ENCODE measurements at regions not wholly inside any gene's neighbourhood (a gene's known extent, or its start where the extent isn't known, plus 50 kb on each side); places are given as distances from the start of the nearest gene placed in this dataset.
"Not testable (repeated sequence)": the region's sequence is repeated elsewhere in the genome, so short reads cannot be mapped to it uniquely, and the experiment has no call there.

- no peak for DNase-seq
- no peak overlapping the region for H3K4me3 ChIP-seq
- no peaks in the 10 kb centered on the region for H3K36me3 ChIP-seq
- 64 to 74% methylated on average over 5 of the region's 5 CpGs for WGBS, 2 donors
- no peaks in the 10 kb centered on the region for H3K9me3 ChIP-seq
- no peaks in the 10 kb centered on the region for H3K4me1 ChIP-seq
- H3K27ac ChIP-seq, result no peak overlapping the region
- peaks cover 0 to 6% (median 0%) of the 10 kb centered on the region in 4 donors for H3K27me3 ChIP-seq
- intact Hi-C loops (cut with DNase I), result no loop called here
- TF ChIP-seq POLR2A (IDR thresholded peaks at IDR 0.05), result no peak
These were observed 91.3 kb downstream of the MFAP3L start for GRCh38 chr4:169934794-169935429.

- Histone ChIP-seq H3K27me3 (peaks cover 0 to 6% (median 0%) of the 10 kb centered on the region in 4 donors), H3K4me3 (no peak overlapping the region), H3K4me1 (no peaks in the 10 kb centered on the region), H3K9me3 (no peaks in the 10 kb centered on the region), H3K27ac (no peak overlapping the region), H3K36me3 (no peaks in the 10 kb centered on the region)
- no peak for DNase-seq
- intact Hi-C loops (cut with DNase I), result no loop called here
- TF ChIP-seq CTCF (IDR thresholded peaks at IDR 0.05) (no peak), POLR2A (IDR thresholded peaks at IDR 0.05) (no peak)
- 60 to 72% methylated on average over 3 of the region's 3 CpGs for WGBS, 2 donors
These were observed 92.7 kb downstream of the MFAP3L start for GRCh38 chr4:169933531-169933930.

- H3K27me3 ChIP-seq, result peaks cover 0 to 14% (median 0%) of the 10 kb centered on the region in 4 donors
- 69 to 75% methylated on average over 3 of the region's 3 CpGs for WGBS, 2 donors
- no peak overlapping the region for H3K27ac ChIP-seq
- H3K4me1 ChIP-seq, result no peaks in the 10 kb centered on the region
- TF ChIP-seq CTCF (IDR thresholded peaks at IDR 0.05), result no peak
- TF ChIP-seq POLR2A (IDR thresholded peaks at IDR 0.05), result no peak
- no peak for DNase-seq
- intact Hi-C loops (cut with DNase I), result no loop called here
- no peak overlapping the region for H3K4me3 ChIP-seq
- H3K36me3 ChIP-seq, result no peaks in the 10 kb centered on the region
- no peaks in the 10 kb centered on the region for H3K9me3 ChIP-seq
These were observed 94.2 kb downstream of the MFAP3L start for GRCh38 chr4:169931964-169932363.

GRCh38 chr4:169930755-169931154, 95.4 kb downstream of the MFAP3L start:
- intact Hi-C loops (cut with DNase I), result not testable (repeated sequence)
- H3K27me3 ChIP-seq, result peaks cover 0 to 18% (median 0%) of the 10 kb centered on the region in 4 donors
- WGBS, 2 donors, result 50 to 75% methylated on average over 1 of the region's 1 CpG

GRCh38 chr4:169927280-169927679, 98.9 kb downstream of the MFAP3L start:
- Histone ChIP-seq H3K27me3 (peaks cover 0 to 19% (median 0%) of the 10 kb centered on the region in 4 donors), H3K9me3 (no peaks in the 10 kb centered on the region), H3K27ac (no peak overlapping the region), H3K4me1 (no peaks in the 10 kb centered on the region), H3K36me3 (no peaks in the 10 kb centered on the region), H3K4me3 (no peak overlapping the region)
- no peak for DNase-seq
- intact Hi-C loops (cut with DNase I), result no loop called here
- TF ChIP-seq CTCF (IDR thresholded peaks at IDR 0.05), result no peak
- no peak for TF ChIP-seq POLR2A (IDR thresholded peaks at IDR 0.05)
- 23 to 39% methylated on average over 4 of the region's 4 CpGs for WGBS, 2 donors

More at GRCh38 chr4:169930755-169931154, 95.4 kb downstream of the MFAP3L start:
- H3K27ac ChIP-seq, H3K4me1 ChIP-seq, DNase-seq, H3K9me3 ChIP-seq, H3K36me3 ChIP-seq, H3K4me3 ChIP-seq: not testable (repeated sequence)

- intact Hi-C loops (cut with DNase I), result no loop called here
- H3K9me3 ChIP-seq, result no peaks in the 10 kb centered on the region
- WGBS, 2 donors, result 65 to 78% methylated on average over 4 of the region's 4 CpGs
- H3K4me1 ChIP-seq, result no peaks in the 10 kb centered on the region
- no peak for DNase-seq
- H3K4me3 ChIP-seq, result no peak overlapping the region
- no peak for TF ChIP-seq POLR2A (IDR thresholded peaks at IDR 0.05)
- TF ChIP-seq CTCF (IDR thresholded peaks at IDR 0.05), result no peak
- peaks cover 0 to 26% (median 0%) of the 10 kb centered on the region in 4 donors for H3K27me3 ChIP-seq
- no peaks in the 10 kb centered on the region for H3K36me3 ChIP-seq
- no peak overlapping the region for H3K27ac ChIP-seq
These were observed 100.5 kb downstream of the MFAP3L start for GRCh38 chr4:169925678-169926077.

Data from esophagus squamous epithelium (tissue), 5 donors.